Mesothelial cell of epicardium (in vitro differentiated cells): ENCODE measurements at regions not wholly inside any gene's neighbourhood (a gene's known extent, or its start where the extent isn't known, plus 50 kb on each side); places are given as distances from the start of the nearest gene placed in this dataset.

ENCODE experiments used
- DNase-seq, 2 experiments: peaks; one replicate each; pipeline ENCODE4 v3.0.0; 2021; ENCODE audit warnings: low spot score in 2 of 2; ENCODE audit not compliant: unreplicated experiment in 2 of 2
- H3K27ac Mint-ChIP-seq: 2 replicates; pipeline ENCODE4 v1.8.0; 2021; ENCODE audit warnings: mixed read lengths
- H3K27me3 Mint-ChIP-seq: 2 replicates; pipeline ENCODE4 v1.8.0; 2021; ENCODE audit warnings: low read depth, mixed read lengths
- H3K36me3 Mint-ChIP-seq: 2 replicates; pipeline ENCODE4 v1.8.0; 2021; ENCODE audit warnings: mixed read lengths
- H3K4me1 Mint-ChIP-seq: 2 replicates; pipeline ENCODE4 v1.8.0; 2021; ENCODE audit warnings: mixed read lengths
- H3K4me3 Mint-ChIP-seq: 2 replicates; pipeline ENCODE4 v1.8.0; 2021; ENCODE audit warnings: mild to moderate bottlenecking, moderate library complexity, mixed read lengths
- H3K9me3 Mint-ChIP-seq: 2 replicates; pipeline ENCODE4 v1.8.0; 2021; ENCODE audit warnings: mixed read lengths
- CTCF ChIP-seq: fragments of 200-600 bp; sonication (generic); IDR thresholded peaks from one replicate; pipeline ENCODE4 v1.5.0; 2021; ENCODE audit warnings: antibody characterized with exemption; ENCODE audit not compliant: unreplicated experiment

GRCh38 chr2:5955921-5956320 lies 263.7 kb downstream of the SOX11 start:
- Mint-ChIP-seq H3K36me3 (no peaks in the 10 kb centered on the region), H3K4me1 (peaks cover 7% of the 10 kb centered on the region), H3K4me3 (no peak overlapping the region), H3K27ac (no peak overlapping the region), H3K27me3 (peaks cover 2% of the 10 kb centered on the region), H3K9me3 (peaks cover 10% of the 10 kb centered on the region)
- DNase-seq = no peak
- TF ChIP-seq CTCF = no peak

DNA sequence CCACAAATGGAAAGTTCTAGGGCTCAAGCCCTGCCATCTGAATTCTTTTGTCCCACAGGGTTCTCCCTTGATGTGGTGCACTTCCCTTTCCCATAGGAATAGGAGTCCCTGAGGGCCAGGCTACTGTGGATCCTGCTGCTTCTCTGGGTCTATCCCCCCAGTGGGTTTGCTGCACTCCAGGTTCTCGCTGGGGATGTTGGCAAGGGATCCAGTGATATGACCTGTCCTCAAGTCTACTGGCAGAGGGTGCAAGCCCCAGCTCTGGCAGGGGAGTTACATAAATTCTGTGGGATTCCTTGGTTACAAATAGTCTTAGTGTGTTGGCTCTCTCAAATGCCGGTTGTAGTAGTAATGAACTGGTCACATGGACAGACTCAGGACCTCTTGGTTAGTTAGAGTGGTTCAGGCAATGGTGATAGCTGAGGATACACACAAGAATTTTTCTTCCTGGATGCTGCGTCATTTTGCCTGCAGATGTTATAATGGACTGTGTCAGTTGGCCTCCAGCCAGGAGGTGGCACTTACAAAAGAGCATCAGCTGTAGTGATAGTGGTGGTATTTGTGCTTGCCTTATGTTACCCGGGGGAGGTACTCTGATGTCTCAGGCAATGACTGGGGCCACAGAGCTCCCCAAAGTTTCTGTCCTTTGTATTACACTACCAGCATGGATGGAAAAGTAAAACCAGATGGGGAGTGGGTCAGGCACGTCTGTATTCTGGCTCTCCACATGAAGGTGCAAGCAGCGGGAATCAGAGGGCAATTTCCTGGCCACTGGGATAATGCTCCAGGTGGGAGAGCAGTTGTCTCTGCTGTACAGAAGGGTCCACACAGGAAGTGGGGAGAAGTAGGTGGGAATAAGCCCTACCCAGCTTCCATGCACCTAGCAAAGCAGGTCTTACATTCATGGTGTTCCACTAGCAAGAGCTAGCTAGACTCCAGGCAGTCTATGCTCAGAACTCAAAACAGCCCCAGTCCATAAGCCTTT lies 267.9 kb downstream of the SOX11 start:
- no peaks in the 10 kb centered on the region for H3K4me1 Mint-ChIP-seq
- no peak for TF ChIP-seq CTCF
- no peak overlapping the region for H3K4me3 Mint-ChIP-seq
- peaks cover 4% of the 10 kb centered on the region for H3K27me3 Mint-ChIP-seq
- DNase-seq = no peak
- H3K36me3 Mint-ChIP-seq = peaks cover 2% of the 10 kb centered on the region
- H3K27ac Mint-ChIP-seq = no peak overlapping the region
- H3K9me3 Mint-ChIP-seq = peaks cover 32% of the 10 kb centered on the region

DNA sequence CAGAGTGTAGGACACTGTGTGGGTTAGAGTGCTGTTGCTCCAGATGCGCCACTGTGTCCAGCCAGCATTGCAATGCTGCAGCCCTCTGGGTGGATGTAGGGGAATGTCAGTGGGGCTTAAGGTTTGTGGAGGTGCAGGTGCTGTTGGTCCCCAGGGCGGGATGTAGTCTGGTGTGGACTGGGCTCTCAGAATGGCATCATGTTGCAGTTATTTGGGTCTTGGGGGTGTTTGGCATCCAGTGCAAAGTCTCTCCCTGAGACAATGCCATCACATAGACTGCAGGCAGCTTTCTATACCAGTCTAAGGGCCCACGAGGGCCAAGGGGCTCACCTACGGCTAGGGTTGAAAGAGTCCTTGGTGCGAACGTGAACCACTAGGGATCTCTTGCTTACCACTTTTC lies 275.3 kb downstream of the SOX11 start:
- no peaks in the 10 kb centered on the region for H3K36me3 Mint-ChIP-seq
- no peak overlapping the region for H3K4me3 Mint-ChIP-seq
- H3K27me3 Mint-ChIP-seq = no peaks in the 10 kb centered on the region
- H3K4me1 Mint-ChIP-seq = no peaks in the 10 kb centered on the region
- no peak for DNase-seq
- peaks cover 21% of the 10 kb centered on the region for H3K9me3 Mint-ChIP-seq
- TF ChIP-seq CTCF = no peak
- no peak overlapping the region for H3K27ac Mint-ChIP-seq

DNA sequence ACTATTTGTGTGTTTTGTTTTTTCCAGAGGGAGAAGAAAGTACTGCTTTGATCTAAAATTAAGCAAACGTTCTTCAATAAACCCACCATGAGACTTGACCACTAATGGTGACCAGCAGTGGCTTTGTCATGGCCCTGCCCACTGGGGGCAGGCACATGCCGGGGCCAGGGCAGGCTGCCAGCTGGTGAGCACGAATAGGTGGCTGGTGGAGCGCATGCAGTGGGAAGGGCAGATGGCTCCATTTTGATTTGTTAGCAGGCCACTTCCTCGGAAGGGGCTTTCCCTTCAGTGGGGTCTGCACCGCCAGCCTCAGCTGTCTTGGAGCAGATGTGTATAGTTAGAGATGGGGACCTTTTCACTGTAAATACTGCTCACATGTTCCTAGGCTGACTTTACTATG lies 277.1 kb downstream of the SOX11 start:
- no peak overlapping the region for H3K27ac Mint-ChIP-seq
- H3K9me3 Mint-ChIP-seq = peaks cover 10% of the 10 kb centered on the region
- DNase-seq = no peak
- H3K36me3 Mint-ChIP-seq = no peaks in the 10 kb centered on the region
- no peaks in the 10 kb centered on the region for H3K27me3 Mint-ChIP-seq
- no peak overlapping the region for H3K4me3 Mint-ChIP-seq
- H3K4me1 Mint-ChIP-seq = no peaks in the 10 kb centered on the region
- TF ChIP-seq CTCF = no peak

DNA sequence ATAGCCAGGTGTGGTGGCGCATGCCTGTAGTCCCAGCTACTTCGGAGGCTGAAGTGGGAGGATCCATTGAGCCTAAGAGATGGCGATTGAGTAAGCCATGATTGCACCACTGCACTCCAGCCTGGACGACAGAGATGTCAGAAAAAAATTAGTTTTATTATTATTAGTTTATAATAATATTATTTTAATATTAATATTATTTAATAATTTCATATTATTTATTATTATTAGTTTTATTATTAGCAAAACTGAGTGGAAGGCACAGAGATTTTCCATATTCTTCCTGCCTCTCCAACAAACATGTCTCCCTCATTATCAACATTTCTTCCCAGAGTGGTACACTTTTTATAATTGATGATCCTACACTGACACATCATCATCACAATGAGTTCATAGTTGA lies 278.2 kb downstream of the SOX11 start:
- no peaks in the 10 kb centered on the region for H3K4me1 Mint-ChIP-seq

More for the DNA sequence above, 278.2 kb downstream of the SOX11 start:
- Mint-ChIP-seq H3K27ac (no peak overlapping the region), H3K9me3 (peaks cover 5% of the 10 kb centered on the region), H3K4me3 (no peak overlapping the region), H3K27me3 (no peaks in the 10 kb centered on the region), H3K36me3 (no peaks in the 10 kb centered on the region)
- DNase-seq = no peak
- TF ChIP-seq CTCF = no peak
